Caco-2 (cell line): ENCODE measurements at regions not wholly inside any gene's neighbourhood (a gene's known extent, or its start where the extent isn't known, plus 50 kb on each side); places are given as distances from the start of the nearest gene placed in this dataset.
"Not testable (repeated sequence)": the region's sequence is repeated elsewhere in the genome, so short reads cannot be mapped to it uniquely, and the experiment has no call there.

ENCODE experiments used
- BruUV-seq: library from RNA; stranded (reverse); fragments of 400-500 nt; replicated peaks from 2 replicates; lab custom pipeline; 2021; lab: Mats Ljungman, UMichigan
- CTCF ChIA-PET: fragments of 300-600 bp; sonication (Branson Sonifier 250); formaldehyde crosslinking; loops from one replicate; lab custom pipeline; 2022; ENCODE audit warnings: antibody characterized with exemption; lab: Charles Lee
- POLR2A ChIA-PET: fragments of 300-600 bp; sonication (Branson Sonifier 250); formaldehyde crosslinking; loops from one replicate; lab custom pipeline; 2022; ENCODE audit warnings: antibody characterized with exemption; lab: Charles Lee
- DNase-seq, 2 experiments: peaks; one replicate each; pipeline versions ENCODE4 v3.0.0 to v3.0.0-alpha.2; 2020 to 2022
- H3K27me3 ChIP-seq: replicated peaks from 2 replicates; pipeline ENCODE4 v1.6.0; 2011; ENCODE audit warnings: low read length; ENCODE audit not compliant: control insufficient read depth, insufficient read depth
- H3K36me3 ChIP-seq: 2 replicates; pipeline ENCODE4 v1.5.1; 2011; ENCODE audit warnings: low read length; ENCODE audit not compliant: control insufficient read depth, insufficient read depth
- H3K4me1 ChIP-seq: fragments of 250-450 bp; sonication (Bioruptor Pico); 2 replicates; pipeline ENCODE4 v1.5.1; 2020; ENCODE audit warnings: mild to moderate bottlenecking
- H3K4me3 ChIP-seq: 2 replicates; pipeline ENCODE4 v1.5.1; 2011; ENCODE audit warnings: low read depth, mild to moderate bottlenecking, control low read depth, low read length
- H3K9me3 ChIP-seq: fragments of 250-450 bp; sonication (Bioruptor Pico); 2 replicates; pipeline ENCODE4 v1.5.1; 2020; ENCODE audit warnings: mild to moderate bottlenecking, moderate library complexity
- H3K27ac Mint-ChIP-seq: one replicate; pipeline ENCODE4 v1.8.0; 2022; ENCODE audit warnings: mixed read lengths; ENCODE audit not compliant: unreplicated experiment
- H3K27me3 Mint-ChIP-seq: one replicate; pipeline ENCODE4 v1.8.0; 2022; ENCODE audit warnings: mixed read lengths; ENCODE audit not compliant: insufficient read depth, unreplicated experiment
- H3K36me3 Mint-ChIP-seq: one replicate; pipeline ENCODE4 v1.8.0; 2022; ENCODE audit warnings: mild to moderate bottlenecking, mixed read lengths; ENCODE audit not compliant: insufficient read depth, unreplicated experiment
- H3K4me1 Mint-ChIP-seq: one replicate; pipeline ENCODE4 v1.8.0; 2022; ENCODE audit warnings: low read depth, mixed read lengths; ENCODE audit not compliant: unreplicated experiment
- H3K4me3 Mint-ChIP-seq: one replicate; pipeline ENCODE4 v1.8.0; 2022; ENCODE audit warnings: mild to moderate bottlenecking, moderate library complexity, mixed read lengths; ENCODE audit not compliant: unreplicated experiment
- H3K9me3 Mint-ChIP-seq: one replicate; pipeline ENCODE4 v1.8.0; 2022; ENCODE audit warnings: mixed read lengths; ENCODE audit not compliant: unreplicated experiment
- CTCF ChIP-seq, 2 experiments: fragments of 200-600 bp in 1 of 2; IDR thresholded peaks; 1 replicate in 1 of 2; 2 replicates in 1 of 2; pipeline versions ENCODE4 v1.5.1 to v1.8.0; 2011 to 2022; ENCODE audit warnings: antibody characterized with exemption in 1 of 2, control low read depth in 1 of 2, inconsistent platforms in 1 of 2, low read depth in 1 of 2, low read length in 1 of 2, mild to moderate bottlenecking in 1 of 2, moderate library complexity in 1 of 2; ENCODE audit not compliant: insufficient read depth in 1 of 2, severe bottlenecking in 1 of 2, unreplicated experiment in 1 of 2
- intact Hi-C: fragments of 100-400 bp; cut with micrococcal nuclease; formaldehyde crosslinking; loops from one replicate; pipeline ENCODE4 v1.10.0; 2022; ENCODE audit not compliant: unreplicated experiment

GRCh38 chr14:88985654-88986053 is 161.2 kb downstream of the TTC8 start:
- Mint-ChIP-seq H3K36me3 (no peaks in the 10 kb centered on the region), H3K9me3 (no peaks in the 10 kb centered on the region), H3K4me1 (no peaks in the 10 kb centered on the region), H3K4me3 (no peak overlapping the region), H3K27ac (no peak overlapping the region), H3K27me3 (peaks cover 2% of the 10 kb centered on the region)
- no peak overlapping the region for H3K4me3 ChIP-seq
- no TSS peak for BruUV-seq
- H3K27me3 ChIP-seq: no peaks in the 10 kb centered on the region
- TF ChIP-seq CTCF (IDR thresholded peaks at IDR 0.05; ENCODE audit: insufficient read depth in 1 of 2, low read depth in 1 of 2, low read length in 1 of 2, severe bottlenecking in 1 of 2, unreplicated experiment in 1 of 2): no peak
- CTCF ChIA-PET: no interaction called here
- H3K36me3 ChIP-seq: no peaks in the 10 kb centered on the region
- no peak for DNase-seq
- no peaks in the 10 kb centered on the region for H3K4me1 ChIP-seq
- H3K9me3 ChIP-seq: no peaks in the 10 kb centered on the region
- POLR2A ChIA-PET: no interaction called here
- intact Hi-C loops: no loop called here

- H3K9me3 ChIP-seq: no peaks in the 10 kb centered on the region
- CTCF ChIA-PET: no interaction called here
- TF ChIP-seq CTCF (IDR thresholded peaks at IDR 0.05; ENCODE audit: insufficient read depth in 1 of 2, low read depth in 1 of 2, low read length in 1 of 2, severe bottlenecking in 1 of 2, unreplicated experiment in 1 of 2): no peak
- POLR2A ChIA-PET: no interaction called here
- intact Hi-C loops: no loop called here
- no peaks in the 10 kb centered on the region for H3K9me3 Mint-ChIP-seq
- H3K27ac Mint-ChIP-seq: no peak overlapping the region
- peaks cover 3% of the 10 kb centered on the region for H3K27me3 Mint-ChIP-seq
- no peaks in the 10 kb centered on the region for H3K36me3 Mint-ChIP-seq
- no peaks in the 10 kb centered on the region for H3K4me1 Mint-ChIP-seq
- no peak for DNase-seq
- no peaks in the 10 kb centered on the region for H3K4me1 ChIP-seq
- H3K27me3 ChIP-seq: no peaks in the 10 kb centered on the region
- H3K36me3 ChIP-seq: no peaks in the 10 kb centered on the region
- H3K4me3 ChIP-seq: no peak overlapping the region
- no TSS peak for BruUV-seq
- H3K4me3 Mint-ChIP-seq: no peak overlapping the region
These were observed 161.8 kb downstream of the TTC8 start for GRCh38 chr14:88986146-88986841.

GRCh38 chr14:88986908-88987307 is 162.5 kb downstream of the TTC8 start:
- H3K9me3 ChIP-seq, POLR2A ChIA-PET, H3K36me3 ChIP-seq, H3K36me3 Mint-ChIP-seq, intact Hi-C loops, DNase-seq, H3K9me3 Mint-ChIP-seq, H3K4me1 Mint-ChIP-seq, H3K4me3 Mint-ChIP-seq, BruUV-seq, H3K27me3 ChIP-seq, H3K4me3 ChIP-seq, CTCF ChIA-PET, H3K27ac Mint-ChIP-seq, H3K4me1 ChIP-seq, H3K27me3 Mint-ChIP-seq: not testable (repeated sequence)
